Mucosa of descending colon (tissue), 3 donors: ENCODE measurements at regions not wholly inside any gene's neighbourhood (a gene's known extent, or its start where the extent isn't known, plus 50 kb on each side); places are given as distances from the start of the nearest gene placed in this dataset.

Experiments used
- ATAC-seq: fragments of 200-7000 bp; cut with Tn5 transposase; one replicate; pipeline ENCODE4 v1.9.1; 2020; ENCODE audit warnings: mild to moderate bottlenecking, moderate library complexity
- DNase-seq, 3 donors: peaks; one replicate each; pipeline ENCODE4 v3.0.0-alpha.2; 2020
- H3K36me3 ChIP-seq: fragments of 200-600 bp; one replicate; pipeline ENCODE4 v1.8.0; 2021; ENCODE audit warnings: low read depth, mild to moderate bottlenecking
- H3K4me1 ChIP-seq: fragments of 200-600 bp; one replicate; pipeline ENCODE4 v1.8.0; 2021; ENCODE audit warnings: low read depth, mild to moderate bottlenecking
- H3K4me3 ChIP-seq: fragments of 200-600 bp; one replicate; pipeline ENCODE4 v1.8.0; 2021; ENCODE audit warnings: mild to moderate bottlenecking
- H3K9me3 ChIP-seq: fragments of 200-600 bp; one replicate; pipeline ENCODE4 v1.8.0; 2021; ENCODE audit warnings: mild to moderate bottlenecking
- CTCF ChIP-seq: fragments of 200-600 bp; IDR thresholded peaks from one replicate; pipeline ENCODE4 v1.8.0; 2022; ENCODE audit warnings: antibody characterized with exemption, mild to moderate bottlenecking
- intact Hi-C, 2 donors: fragments of 100-400 bp; cut with DNase I in 1 of 2; cut with micrococcal nuclease in 1 of 2; formaldehyde crosslinking; loops; one replicate each; pipeline versions ENCODE4 v1.11.0 to v1.11.1; 2022; cut with DNase I, micrococcal nuclease
- donor health status: DM: no; HTN: no; CAD: no; lungs with moderate emphysema.
- donor health status: DM: no; HTN: no; CAD: no.
- donor health status: DM: no; HTN: yes; CAD: no.

GRCh38 chr16:85261657-85262557 is 149.6 kb upstream of the CIBAR2 start:
- Histone ChIP-seq H3K4me3 (no peak overlapping the region), H3K4me1 (no peaks in the 10 kb centered on the region), H3K9me3 (no peaks in the 10 kb centered on the region), H3K36me3 (no peaks in the 10 kb centered on the region)
- no peak for DNase-seq
- TF ChIP-seq CTCF = no peak
- ATAC-seq = no peak
- intact Hi-C loops = no loop called here

GRCh38 chr16:85262558-85263238 is 150.4 kb upstream of the CIBAR2 start:
- no peaks in the 10 kb centered on the region for H3K9me3 ChIP-seq
- no peak for DNase-seq
- H3K4me3 ChIP-seq = no peak overlapping the region
- no peak for TF ChIP-seq CTCF
- H3K36me3 ChIP-seq = no peaks in the 10 kb centered on the region
- no peaks in the 10 kb centered on the region for H3K4me1 ChIP-seq
- no peak for ATAC-seq
- intact Hi-C loops = no loop called here

- ATAC-seq (no peak), DNase-seq (no peak)
- H3K9me3 ChIP-seq = no peaks in the 10 kb centered on the region
- H3K4me1 ChIP-seq = no peaks in the 10 kb centered on the region
- intact Hi-C loops = no loop called here
- no peak overlapping the region for H3K4me3 ChIP-seq
- TF ChIP-seq CTCF = no peak
- no peaks in the 10 kb centered on the region for H3K36me3 ChIP-seq
Measured at GRCh38 chr16:85263239-85263585, 150.9 kb upstream of the CIBAR2 start.

GRCh38 chr16:85264752-85265151 is 152.5 kb upstream of the CIBAR2 start:
- Histone ChIP-seq H3K4me3 (no peak overlapping the region), H3K36me3 (no peaks in the 10 kb centered on the region), H3K9me3 (no peaks in the 10 kb centered on the region), H3K4me1 (no peaks in the 10 kb centered on the region)
- TF ChIP-seq CTCF = no peak
- no peak for ATAC-seq
- intact Hi-C loops = no loop called here
- DNase-seq = no peak

- H3K4me1 ChIP-seq = no peaks in the 10 kb centered on the region
- intact Hi-C loops = no loop called here
- H3K4me3 ChIP-seq = no peak overlapping the region
- no peaks in the 10 kb centered on the region for H3K9me3 ChIP-seq
- TF ChIP-seq CTCF = no peak
- DNase-seq (no peak), ATAC-seq (no peak)
- no peaks in the 10 kb centered on the region for H3K36me3 ChIP-seq
Measured at GRCh38 chr16:85265161-85265784, 153.0 kb upstream of the CIBAR2 start.
